GM19324 (cell line): ENCODE measurements at regions not wholly inside any gene's neighbourhood (a gene's known extent, or its start where the extent isn't known, plus 50 kb on each side); places are given as distances from the start of the nearest gene placed in this dataset.

Experiments used
- ATAC-seq: cut with Tn5 transposase; IDR thresholded peaks from one replicate; pipeline ENCODE4 v1.9.1; 2021; ENCODE audit warnings: mild to moderate bottlenecking, moderate library complexity; ENCODE audit not compliant: unreplicated experiment, low FRiP score

- no peak for ATAC-seq
These were observed 89.1 kb upstream of the NANOS1 start for GRCh38 chr10:118940386-118940785.

GRCh38 chr10:118943253-118943652 lies 86.3 kb upstream of the NANOS1 start:
- no peak for ATAC-seq

- no peak for ATAC-seq
These were observed 84.4 kb upstream of the NANOS1 start for GRCh38 chr10:118944959-118945633.

GRCh38 chr10:118948786-118949185 lies 80.7 kb upstream of the NANOS1 start:
- ATAC-seq: no peak

- no peak for ATAC-seq
These were observed 79.3 kb upstream of the NANOS1 start for GRCh38 chr10:118950190-118950680.

- no peak for ATAC-seq
These were observed 78.4 kb upstream of the NANOS1 start for GRCh38 chr10:118950997-118951637.

- ATAC-seq: no peak
These were observed 76.8 kb upstream of the NANOS1 start for GRCh38 chr10:118952493-118953295.

- no peak for ATAC-seq
These were observed 75.7 kb upstream of the NANOS1 start for GRCh38 chr10:118953598-118954393.

GRCh38 chr10:118955531-118955930 lies 74.0 kb upstream of the NANOS1 start:
- ATAC-seq: no peak

- ATAC-seq: no peak
These were observed 73.3 kb upstream of the NANOS1 start for GRCh38 chr10:118955951-118956801.

- ATAC-seq: no peak
These were observed 72.6 kb upstream of the NANOS1 start for GRCh38 chr10:118956802-118957442.

GRCh38 chr10:118957443-118957825 lies 72.1 kb upstream of the NANOS1 start:
- no peak for ATAC-seq

- no peak for ATAC-seq
These were observed 71.5 kb upstream of the NANOS1 start for GRCh38 chr10:118957966-118958365.

- no peak for ATAC-seq
These were observed 71.0 kb upstream of the NANOS1 start for GRCh38 chr10:118958559-118958958.

GRCh38 chr10:118958984-118959925 lies 70.3 kb upstream of the NANOS1 start:
- ATAC-seq: no peak

GRCh38 chr10:118960157-118961090 lies 69.1 kb upstream of the NANOS1 start:
- ATAC-seq: no peak

- no peak for ATAC-seq
These were observed 68.1 kb upstream of the NANOS1 start for GRCh38 chr10:118961436-118961835.
